Activated T-helper 1 cell treated with anti-CD3 and anti-CD28 coated beads, Interleukin-12 subunit alpha, Interleukin-12 subunit beta, Interleukin-2, Interleukin-4 antibody, amounts not matched to agents 30 ng/mL and 10 ng/mL and 1 ng/mL, durations not matched to agents 14 hours and 24 hours and 36 hours (primary cell): ENCODE measurements at regions not wholly inside any gene's neighbourhood (a gene's known extent, or its start where the extent isn't known, plus 50 kb on each side); places are given as distances from the start of the nearest gene placed in this dataset.

Experiments used
- DNase-seq: peaks from one replicate; pipeline ENCODE4 v3.0.0; 2021; ENCODE audit warnings: low spot score
- H3K27ac Mint-ChIP-seq: one replicate; pipeline ENCODE4 v1.8.0; 2021; ENCODE audit warnings: mild to moderate bottlenecking, mixed read lengths
- H3K27me3 Mint-ChIP-seq: one replicate; pipeline ENCODE4 v1.8.0; 2022; ENCODE audit warnings: mild to moderate bottlenecking, moderate library complexity, mixed read lengths; ENCODE audit not compliant: insufficient read depth
- H3K36me3 Mint-ChIP-seq: one replicate; pipeline ENCODE4 v1.8.0; 2021; ENCODE audit warnings: low read depth, mixed read lengths
- H3K4me1 Mint-ChIP-seq: one replicate; pipeline ENCODE4 v1.8.0; 2021; ENCODE audit warnings: low read depth, mixed read lengths
- H3K4me3 Mint-ChIP-seq: one replicate; pipeline ENCODE4 v1.8.0; 2021; ENCODE audit warnings: mild to moderate bottlenecking, moderate library complexity, mixed read lengths
- H3K9me3 Mint-ChIP-seq: one replicate; pipeline ENCODE4 v1.8.0; 2021; ENCODE audit warnings: mixed read lengths
- intact Hi-C: fragments of 100-400 bp; cut with micrococcal nuclease; formaldehyde crosslinking; loops from one replicate; pipeline ENCODE4 v1.15.1; 2024

DNA sequence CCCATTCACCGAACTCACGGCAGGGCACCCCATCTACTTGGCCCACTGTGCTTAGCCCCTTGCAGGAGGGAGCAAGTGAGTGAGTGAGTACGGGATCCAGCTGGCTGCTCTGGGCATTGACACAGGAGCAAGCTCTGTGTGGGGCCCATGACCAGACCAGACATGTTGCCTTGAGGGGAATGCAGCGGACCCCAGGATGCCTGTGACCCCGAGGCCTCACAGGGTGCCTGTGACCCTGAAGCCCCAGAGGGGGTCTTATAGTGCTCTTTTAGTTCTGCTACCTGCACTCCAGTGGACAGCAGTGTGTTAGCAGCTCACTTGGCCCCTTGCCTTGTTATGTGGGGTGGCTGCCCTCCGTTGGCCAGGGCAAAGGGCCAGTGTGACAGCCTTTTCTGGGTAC lies 255.8 kb downstream of the ETNK1 start:
- no peak overlapping the region for H3K4me3 Mint-ChIP-seq
- H3K36me3 Mint-ChIP-seq, result no peaks in the 10 kb centered on the region
- H3K27me3 Mint-ChIP-seq, result no peaks in the 10 kb centered on the region
- H3K4me1 Mint-ChIP-seq, result no peaks in the 10 kb centered on the region
- H3K27ac Mint-ChIP-seq, result no peak overlapping the region
- H3K9me3 Mint-ChIP-seq, result no peaks in the 10 kb centered on the region
- intact Hi-C loops, result no loop called here
- no peak for DNase-seq

- Mint-ChIP-seq H3K27me3 (no peaks in the 10 kb centered on the region), H3K36me3 (no peaks in the 10 kb centered on the region), H3K27ac (no peak overlapping the region), H3K4me3 (no peak overlapping the region), H3K4me1 (no peaks in the 10 kb centered on the region), H3K9me3 (no peaks in the 10 kb centered on the region)
- intact Hi-C loops, result no loop called here
- DNase-seq, result no peak
Observed at GRCh38 chr12:22881878-22882385, 257.0 kb downstream of the ETNK1 start.

DNA sequence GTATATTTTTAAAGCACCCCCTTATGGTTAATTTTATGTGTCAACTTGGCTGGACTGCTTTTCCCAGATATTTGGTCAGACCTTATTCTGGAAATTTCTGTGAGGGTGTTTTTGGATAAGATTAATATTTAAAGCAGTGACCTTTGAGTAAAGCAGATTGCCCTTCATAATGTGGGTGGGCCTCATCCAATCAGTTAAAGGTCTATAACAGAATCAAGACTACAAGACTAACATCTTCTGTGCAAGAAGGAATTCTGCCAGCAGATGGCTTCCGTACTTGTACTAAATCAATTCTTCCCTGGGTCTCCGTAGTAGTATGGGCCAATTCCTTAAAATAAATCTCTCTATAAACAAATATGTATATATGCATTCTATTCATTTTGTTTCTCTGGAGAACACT lies 257.6 kb downstream of the ETNK1 start:
- Mint-ChIP-seq H3K9me3 (no peaks in the 10 kb centered on the region), H3K36me3 (no peaks in the 10 kb centered on the region), H3K27ac (no peak overlapping the region), H3K4me1 (no peaks in the 10 kb centered on the region), H3K4me3 (no peak overlapping the region), H3K27me3 (no peaks in the 10 kb centered on the region)
- intact Hi-C loops, result no loop called here
- DNase-seq, result no peak

- intact Hi-C loops, result no loop called here
- Mint-ChIP-seq H3K9me3 (no peaks in the 10 kb centered on the region), H3K4me1 (no peaks in the 10 kb centered on the region), H3K27ac (no peak overlapping the region), H3K27me3 (no peaks in the 10 kb centered on the region), H3K4me3 (no peak overlapping the region), H3K36me3 (no peaks in the 10 kb centered on the region)
- no peak for DNase-seq
Observed at GRCh38 chr12:22893878-22894277, 268.9 kb downstream of the ETNK1 start.

GRCh38 chr12:22899184-22899583 lies 274.2 kb downstream of the ETNK1 start:
- Mint-ChIP-seq H3K4me3 (no peak overlapping the region), H3K36me3 (no peaks in the 10 kb centered on the region), H3K27me3 (no peaks in the 10 kb centered on the region), H3K4me1 (no peaks in the 10 kb centered on the region), H3K9me3 (no peaks in the 10 kb centered on the region), H3K27ac (no peak overlapping the region)
- DNase-seq, result no peak
- intact Hi-C loops, result no loop called here

DNA sequence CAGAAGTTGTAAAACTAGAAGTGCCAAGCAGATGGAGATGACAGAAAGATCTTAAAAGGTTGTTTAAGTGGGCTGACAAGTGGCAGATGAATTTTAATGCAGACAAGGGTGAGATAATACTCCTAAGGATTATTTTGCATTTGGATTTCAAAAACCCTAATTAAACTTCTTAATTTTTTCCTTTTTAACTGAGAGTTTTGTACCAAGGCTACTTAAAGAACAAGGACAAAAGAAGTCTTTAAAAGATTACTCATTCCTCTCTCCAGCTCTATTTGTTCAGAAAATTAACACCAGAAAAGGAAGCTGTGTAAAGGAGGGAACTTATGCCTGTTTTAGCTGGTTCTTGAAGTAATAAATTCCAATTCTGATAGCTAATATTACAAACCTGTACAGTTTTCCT lies 275.4 kb downstream of the ETNK1 start:
- no peaks in the 10 kb centered on the region for H3K27me3 Mint-ChIP-seq
- intact Hi-C loops, result no loop called here

GRCh38 chr12:22904485-22904884 lies 279.5 kb downstream of the ETNK1 start:
- intact Hi-C loops, result no loop called here
- no peaks in the 10 kb centered on the region for H3K27me3 Mint-ChIP-seq
- H3K4me3 Mint-ChIP-seq, result no peak overlapping the region
- H3K36me3 Mint-ChIP-seq, result no peaks in the 10 kb centered on the region
- H3K9me3 Mint-ChIP-seq, result no peaks in the 10 kb centered on the region
- no peak for DNase-seq
- no peak overlapping the region for H3K27ac Mint-ChIP-seq
- H3K4me1 Mint-ChIP-seq, result no peaks in the 10 kb centered on the region

More for the DNA sequence above, 275.4 kb downstream of the ETNK1 start:
- Mint-ChIP-seq H3K36me3 (no peaks in the 10 kb centered on the region), H3K9me3 (no peaks in the 10 kb centered on the region), H3K4me1 (no peaks in the 10 kb centered on the region), H3K27ac (no peak overlapping the region), H3K4me3 (no peak overlapping the region)
- no peak for DNase-seq

DNA sequence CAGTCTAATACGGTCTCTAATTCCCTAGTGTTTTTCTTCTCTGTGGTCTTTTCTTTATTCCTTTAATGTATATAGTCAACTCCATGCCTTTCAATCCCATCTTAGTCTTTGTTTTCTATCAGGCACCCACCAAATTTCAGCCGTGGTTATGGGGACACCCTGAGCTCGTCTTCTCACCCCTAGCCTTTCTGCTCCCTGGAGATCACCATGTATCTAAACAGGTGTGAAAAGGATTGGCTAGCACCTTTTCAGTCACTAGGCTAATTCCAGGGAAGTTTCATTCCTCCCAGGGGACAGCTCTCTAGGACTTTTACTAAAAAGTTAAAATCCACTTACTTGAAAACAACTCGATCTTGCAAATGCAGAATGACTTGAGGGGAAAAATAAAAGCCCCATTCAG lies 291.3 kb downstream of the ETNK1 start:
- Mint-ChIP-seq H3K27me3 (peaks cover 3% of the 10 kb centered on the region), H3K27ac (no peak overlapping the region), H3K36me3 (no peaks in the 10 kb centered on the region), H3K4me3 (no peak overlapping the region), H3K9me3 (no peaks in the 10 kb centered on the region), H3K4me1 (no peaks in the 10 kb centered on the region)
- DNase-seq, result no peak
- intact Hi-C loops, result no loop called here

GRCh38 chr12:22916815-22917214 lies 291.8 kb downstream of the ETNK1 start:
- no peak for DNase-seq
- intact Hi-C loops, result no loop called here
- Mint-ChIP-seq H3K27me3 (peaks cover under 1% of the 10 kb centered on the region), H3K36me3 (no peaks in the 10 kb centered on the region), H3K4me3 (no peak overlapping the region), H3K27ac (no peak overlapping the region), H3K9me3 (no peaks in the 10 kb centered on the region), H3K4me1 (no peaks in the 10 kb centered on the region)

GRCh38 chr12:22919883-22920282 lies 294.9 kb downstream of the ETNK1 start:
- H3K4me1 Mint-ChIP-seq, result no peaks in the 10 kb centered on the region
- intact Hi-C loops, result no loop called here
- H3K27ac Mint-ChIP-seq, result no peak overlapping the region
- DNase-seq, result no peak
- no peak overlapping the region for H3K4me3 Mint-ChIP-seq
- no peaks in the 10 kb centered on the region for H3K27me3 Mint-ChIP-seq
- H3K36me3 Mint-ChIP-seq, result no peaks in the 10 kb centered on the region
- no peaks in the 10 kb centered on the region for H3K9me3 Mint-ChIP-seq

DNA sequence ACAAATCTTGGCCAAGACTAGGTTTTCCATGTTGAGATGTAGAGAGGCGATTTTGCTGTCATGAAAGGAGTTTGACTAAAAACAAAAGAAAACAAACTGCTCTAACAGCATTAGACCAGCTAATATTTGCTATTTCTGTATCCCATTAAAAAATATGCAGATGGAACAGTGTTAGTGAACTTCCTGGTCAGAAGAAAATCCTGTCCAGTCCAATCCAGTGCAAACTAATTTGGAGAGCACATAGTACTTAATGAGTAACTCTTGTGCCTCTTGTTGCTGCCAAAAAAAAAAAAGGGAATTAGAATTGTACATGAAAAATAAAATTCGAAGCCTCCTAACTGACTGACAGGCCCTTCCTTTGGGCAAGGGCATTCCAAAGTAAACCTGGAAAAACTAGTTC lies 298.8 kb downstream of the ETNK1 start:
- Mint-ChIP-seq H3K9me3 (no peaks in the 10 kb centered on the region), H3K36me3 (no peaks in the 10 kb centered on the region), H3K27ac (no peak overlapping the region), H3K4me3 (no peak overlapping the region), H3K4me1 (no peaks in the 10 kb centered on the region), H3K27me3 (no peaks in the 10 kb centered on the region)
- DNase-seq, result no peak
- intact Hi-C loops, result no loop called here

DNA sequence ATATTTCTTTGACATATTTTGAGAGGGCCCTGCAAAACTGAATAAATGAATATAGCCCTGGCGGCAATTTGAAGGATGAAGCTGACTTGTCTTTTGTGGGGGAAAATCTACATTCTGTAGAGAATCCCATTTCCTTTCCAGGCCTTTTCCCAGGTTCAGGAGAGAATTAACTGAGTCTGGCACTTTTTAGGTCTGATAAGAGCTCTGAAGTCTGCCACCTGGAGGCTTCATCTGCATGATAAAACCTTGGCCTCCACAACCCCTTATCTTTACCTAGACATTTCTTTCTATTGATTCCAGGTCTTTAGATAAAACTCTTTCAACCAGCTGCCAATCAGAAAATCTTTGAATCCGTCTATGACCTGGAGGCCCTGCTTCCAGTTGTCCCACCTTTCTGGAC lies 299.4 kb downstream of the ETNK1 start:
- intact Hi-C loops, result no loop called here

DNA sequence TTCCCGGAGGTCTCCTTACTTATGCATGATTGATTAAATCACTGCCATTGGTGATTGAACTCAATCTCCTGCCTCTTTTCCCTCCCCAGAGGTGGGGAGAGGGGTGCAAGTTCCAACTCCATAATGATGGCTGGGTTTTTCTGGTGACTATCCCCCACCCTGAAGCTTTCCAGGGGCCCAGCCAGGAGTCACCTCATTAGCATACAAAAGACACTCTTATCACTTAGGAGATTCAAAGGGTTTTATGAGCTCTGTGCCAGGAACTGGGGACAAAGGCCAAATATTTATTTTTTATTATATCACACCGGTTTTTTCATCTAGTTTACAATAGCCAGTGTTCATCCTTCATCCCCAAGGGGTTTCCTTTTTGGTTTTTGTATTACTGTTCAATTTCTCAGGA lies 300.7 kb downstream of the ETNK1 start:
- no peak for DNase-seq

More for the DNA sequence above, 299.4 kb downstream of the ETNK1 start:
- H3K4me3 Mint-ChIP-seq, result no peak overlapping the region
- no peaks in the 10 kb centered on the region for H3K36me3 Mint-ChIP-seq
- no peaks in the 10 kb centered on the region for H3K4me1 Mint-ChIP-seq
- H3K27ac Mint-ChIP-seq, result no peak overlapping the region
- H3K27me3 Mint-ChIP-seq, result no peaks in the 10 kb centered on the region
- H3K9me3 Mint-ChIP-seq, result no peaks in the 10 kb centered on the region
- DNase-seq, result no peak

GRCh38 chr12:22932431-22932830 lies 307.5 kb downstream of the ETNK1 start:
- H3K9me3 Mint-ChIP-seq, result no peaks in the 10 kb centered on the region
- no peaks in the 10 kb centered on the region for H3K4me1 Mint-ChIP-seq

More for the DNA sequence above, 300.7 kb downstream of the ETNK1 start:
- H3K4me3 Mint-ChIP-seq, result no peak overlapping the region
- no peak overlapping the region for H3K27ac Mint-ChIP-seq
- no peaks in the 10 kb centered on the region for H3K36me3 Mint-ChIP-seq
- no peaks in the 10 kb centered on the region for H3K4me1 Mint-ChIP-seq
- H3K27me3 Mint-ChIP-seq, result no peaks in the 10 kb centered on the region
- intact Hi-C loops, result no loop called here
- no peaks in the 10 kb centered on the region for H3K9me3 Mint-ChIP-seq

More at GRCh38 chr12:22932431-22932830, 307.5 kb downstream of the ETNK1 start:
- DNase-seq, result no peak
- intact Hi-C loops, result no loop called here
- Mint-ChIP-seq H3K36me3 (no peaks in the 10 kb centered on the region), H3K27ac (no peak overlapping the region), H3K4me3 (no peak overlapping the region), H3K27me3 (no peaks in the 10 kb centered on the region)
